Fibroblast of mammary gland (primary cell): ENCODE measurements at regions not wholly inside any gene's neighbourhood (a gene's known extent, or its start where the extent isn't known, plus 50 kb on each side); places are given as distances from the start of the nearest gene placed in this dataset.

Experiments used
- DNase-seq: peaks from one replicate; pipeline ENCODE4 v3.0.0-alpha.2; 2010; ENCODE audit warnings: low read depth
- H3K4me3 ChIP-seq: 2 replicates; pipeline ENCODE4 v1.5.1; 2011; ENCODE audit warnings: low read depth, mild to moderate bottlenecking, low read length, moderate library complexity; ENCODE audit not compliant: control insufficient read depth
- TF ChIP-seq, protein P1 (sequence below): conservative IDR thresholded peaks from 2 replicates; pipeline ENCODE4 v1.5.1; 2011; ENCODE audit warnings: low read depth, low read length, inconsistent platforms; ENCODE audit not compliant: control insufficient read depth, insufficient read depth

DNA sequence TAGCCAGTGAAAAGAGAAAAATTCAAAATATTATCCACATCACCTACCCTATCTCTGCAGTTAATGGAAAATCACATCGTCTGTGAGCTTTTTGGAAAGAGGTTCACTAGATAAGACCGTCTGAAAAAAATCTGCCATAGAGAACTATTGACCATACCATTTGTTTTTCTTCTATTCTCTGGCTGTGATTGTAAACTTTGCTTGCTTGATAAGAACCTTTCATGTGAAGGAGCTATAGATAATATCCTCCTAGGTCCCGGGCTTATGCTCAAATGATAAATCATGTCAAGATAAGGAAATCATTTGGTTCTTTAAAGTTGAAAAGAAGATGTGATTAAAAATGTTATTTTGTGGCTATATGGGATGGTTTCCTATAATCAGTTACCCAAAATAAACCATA is 369.9 kb downstream of the SIPA1L2 start:
- no peak overlapping the region for H3K4me3 ChIP-seq
- no peak for DNase-seq
- TF ChIP-seq, protein P1, sequence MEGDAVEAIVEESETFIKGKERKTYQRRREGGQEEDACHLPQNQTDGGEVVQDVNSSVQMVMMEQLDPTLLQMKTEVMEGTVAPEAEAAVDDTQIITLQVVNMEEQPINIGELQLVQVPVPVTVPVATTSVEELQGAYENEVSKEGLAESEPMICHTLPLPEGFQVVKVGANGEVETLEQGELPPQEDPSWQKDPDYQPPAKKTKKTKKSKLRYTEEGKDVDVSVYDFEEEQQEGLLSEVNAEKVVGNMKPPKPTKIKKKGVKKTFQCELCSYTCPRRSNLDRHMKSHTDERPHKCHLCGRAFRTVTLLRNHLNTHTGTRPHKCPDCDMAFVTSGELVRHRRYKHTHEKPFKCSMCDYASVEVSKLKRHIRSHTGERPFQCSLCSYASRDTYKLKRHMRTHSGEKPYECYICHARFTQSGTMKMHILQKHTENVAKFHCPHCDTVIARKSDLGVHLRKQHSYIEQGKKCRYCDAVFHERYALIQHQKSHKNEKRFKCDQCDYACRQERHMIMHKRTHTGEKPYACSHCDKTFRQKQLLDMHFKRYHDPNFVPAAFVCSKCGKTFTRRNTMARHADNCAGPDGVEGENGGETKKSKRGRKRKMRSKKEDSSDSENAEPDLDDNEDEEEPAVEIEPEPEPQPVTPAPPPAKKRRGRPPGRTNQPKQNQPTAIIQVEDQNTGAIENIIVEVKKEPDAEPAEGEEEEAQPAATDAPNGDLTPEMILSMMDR, result no peak

DNA sequence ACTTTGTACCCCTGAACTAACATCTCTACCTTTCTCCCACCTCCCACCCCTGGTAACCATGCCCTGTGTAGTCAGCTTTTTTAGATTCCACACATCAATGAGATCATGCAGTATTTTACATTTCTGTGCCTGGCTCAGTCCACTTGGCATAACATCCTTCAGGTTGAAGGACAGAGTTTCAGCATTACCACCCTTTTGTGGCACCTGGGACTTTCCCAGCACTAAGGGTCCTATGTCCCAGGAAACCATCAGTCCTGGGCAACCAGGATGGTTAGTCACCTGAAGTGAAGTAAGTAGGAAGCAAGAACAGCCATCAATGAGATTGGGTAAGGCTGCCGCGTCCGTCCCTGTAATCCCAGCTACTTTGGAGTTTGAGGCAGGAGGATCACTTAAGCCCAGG is 370.6 kb downstream of the SIPA1L2 start:
- TF ChIP-seq, protein P1, result no peak
- H3K4me3 ChIP-seq, result no peak overlapping the region
- DNase-seq, result no peak

DNA sequence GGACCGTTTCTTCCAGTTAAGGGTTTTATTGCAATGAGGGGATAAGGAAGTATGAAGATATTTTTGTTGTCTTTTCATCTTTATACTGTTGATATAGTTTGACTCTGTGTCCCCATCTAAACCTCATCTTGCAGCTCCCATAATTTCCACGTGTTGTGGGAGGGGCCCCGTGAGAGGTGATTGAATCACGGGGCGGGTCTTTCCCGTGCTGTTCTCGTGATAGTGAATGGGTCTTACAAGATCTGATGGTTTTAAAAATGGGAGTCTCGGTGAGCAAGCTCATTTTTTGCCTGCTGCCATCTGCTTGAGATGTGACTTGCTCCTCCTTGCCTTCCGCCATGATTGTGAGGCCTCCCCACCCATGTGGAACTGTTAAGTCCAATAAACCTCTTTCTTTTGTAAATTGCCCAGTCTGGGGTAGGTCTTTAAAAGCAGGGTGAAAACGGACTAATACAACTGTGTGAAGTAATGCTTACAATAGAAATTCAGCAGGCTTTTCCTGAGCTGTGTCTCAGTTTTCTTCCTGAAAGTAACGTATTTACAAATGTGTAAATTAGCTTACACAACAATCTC is 377.3 kb downstream of the SIPA1L2 start:
- no peak overlapping the region for H3K4me3 ChIP-seq
- TF ChIP-seq, protein P1, result no peak
- DNase-seq, result no peak

DNA sequence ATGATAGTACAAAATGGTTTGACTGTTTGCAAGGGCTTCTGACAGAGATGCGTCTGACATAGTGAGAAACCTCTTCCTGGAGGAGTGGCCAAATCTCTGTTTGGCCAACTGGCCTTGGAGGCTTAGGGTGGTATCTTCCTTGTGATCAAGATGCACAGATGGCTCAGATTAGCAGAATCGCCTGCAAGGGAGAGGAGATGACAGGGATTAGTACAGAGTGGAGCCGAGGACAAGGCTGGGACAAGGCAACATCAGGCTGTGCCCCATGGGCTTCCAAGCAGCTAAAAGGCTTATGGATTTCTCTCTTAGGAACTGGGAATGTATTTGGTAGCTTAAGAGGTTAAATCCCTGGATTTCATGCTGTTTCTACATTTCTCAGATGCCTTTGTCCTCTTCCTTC is 379.1 kb downstream of the SIPA1L2 start:
- DNase-seq, result no peak
- TF ChIP-seq, protein P1, result no peak

DNA sequence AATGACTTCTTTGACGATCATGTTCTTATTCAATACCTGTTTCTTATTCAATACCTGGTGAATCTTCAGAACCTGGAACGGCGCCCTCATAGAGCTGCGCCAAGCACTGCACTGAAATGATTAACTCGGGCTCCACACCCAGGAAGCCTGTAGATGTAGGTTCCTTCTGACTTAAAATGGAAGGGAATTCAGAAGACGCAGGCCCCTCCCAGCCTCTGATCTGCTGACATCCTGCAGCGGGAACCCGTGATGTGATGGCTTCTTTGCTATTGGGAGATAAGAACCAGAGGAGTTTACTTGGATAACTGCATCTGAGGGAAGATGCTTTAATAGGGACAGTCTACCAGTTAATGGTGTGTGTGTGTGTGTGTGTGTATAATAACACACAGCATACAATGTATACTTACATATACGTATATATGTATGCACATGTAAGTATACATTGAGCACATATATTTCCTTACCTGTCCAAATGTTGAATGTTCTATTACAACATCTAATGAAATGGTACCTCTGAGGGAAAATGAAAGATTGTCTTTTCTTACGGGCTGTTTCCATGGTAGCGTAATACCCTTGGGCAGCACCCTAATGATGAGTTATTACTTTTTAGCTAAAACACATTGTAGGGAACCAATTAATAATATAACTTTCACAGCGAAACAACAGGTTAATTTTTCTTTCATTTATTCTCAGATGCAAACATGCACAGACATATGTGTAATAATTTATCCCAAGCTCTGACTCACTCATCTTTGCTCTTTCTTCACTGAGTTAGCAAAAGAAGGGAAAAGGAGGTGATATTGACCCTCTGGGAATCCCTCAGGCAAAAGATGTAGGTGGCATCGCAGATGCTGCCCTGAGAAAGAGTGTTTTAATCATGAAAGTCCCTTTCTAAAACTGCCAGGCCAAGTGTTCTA is 379.8 kb downstream of the SIPA1L2 start:
- TF ChIP-seq, protein P1, result no peak
- no peak overlapping the region for H3K4me3 ChIP-seq
- DNase-seq, result no peak

More for the DNA sequence above, 379.1 kb downstream of the SIPA1L2 start:
- H3K4me3 ChIP-seq, result no peak overlapping the region

DNA sequence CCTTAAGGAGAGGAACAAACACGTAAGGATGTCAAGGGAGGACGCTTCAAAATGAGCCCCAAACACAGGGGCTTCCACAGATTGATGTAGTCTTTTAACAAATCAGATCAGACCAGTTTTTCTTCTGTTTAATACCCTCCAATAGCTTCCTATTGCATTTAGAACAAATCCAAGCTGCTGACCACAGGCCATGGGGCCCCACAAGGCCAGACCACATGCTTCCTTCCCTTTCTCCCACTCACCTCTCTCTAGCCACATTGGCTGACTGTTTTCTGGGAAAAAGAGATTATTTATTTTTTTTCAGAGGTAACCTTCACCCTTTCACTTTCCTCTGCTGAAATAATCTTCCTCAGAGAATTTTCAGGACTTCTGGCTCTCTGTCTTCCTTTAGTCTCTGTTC is 380.6 kb downstream of the SIPA1L2 start:
- no peak for DNase-seq

More for the DNA sequence above, 380.6 kb downstream of the SIPA1L2 start:
- H3K4me3 ChIP-seq, result no peak overlapping the region
- TF ChIP-seq, protein P1, result no peak
